ENCODE measurements at regions not wholly inside any gene's neighbourhood (a gene's known extent, or its start where the extent isn't known, plus 50 kb on each side); places are given as distances from the start of the nearest gene placed in this dataset.
"Not testable (repeated sequence)": the region's sequence is repeated elsewhere in the genome, so short reads cannot be mapped to it uniquely, and the experiment has no call there.

DNA sequence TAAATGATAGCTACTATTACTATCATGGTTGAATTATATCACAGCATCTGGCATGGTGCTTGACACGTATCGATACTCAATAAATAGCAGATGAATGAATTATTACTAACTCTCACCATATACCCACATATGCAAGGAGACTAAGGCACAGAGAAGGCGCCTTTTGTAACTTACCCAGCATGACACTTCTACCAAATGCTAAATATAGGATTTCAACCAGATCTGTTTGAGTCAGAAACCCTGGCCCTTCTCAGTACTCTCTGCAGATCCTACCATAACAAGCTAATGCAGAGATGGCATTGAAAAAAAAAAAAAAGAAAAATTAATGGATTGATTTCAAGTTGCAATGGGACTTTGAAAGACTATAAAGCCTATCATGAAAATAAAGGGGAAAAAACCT, 219.5 kb downstream of the DHX15 start:
- Histone ChIP-seq H3K4me3 (no peak overlapping the region), H3K4me1 (no peaks in the 10 kb centered on the region), H3K9me3 (no peaks in the 10 kb centered on the region), H3K4me2 (no peak overlapping the region), H3K27ac (no peak overlapping the region)
- DNase-seq (ENCODE audit: low read depth in 1 of 2, low spot score in 1 of 2), result no peak
- no peak for FAIRE-seq
- POLR2A ChIA-PET, result no interaction called here
- TF ChIP-seq KDM5A (IDR thresholded peaks at IDR 0.05), result no peak
- no peak for TF ChIP-seq POLR2A (IDR thresholded peaks at IDR 0.05; ENCODE audit: low read length)
- no peak for TF ChIP-seq SMC3 (IDR thresholded peaks at IDR 0.05)
- TF ChIP-seq, protein P1, sequence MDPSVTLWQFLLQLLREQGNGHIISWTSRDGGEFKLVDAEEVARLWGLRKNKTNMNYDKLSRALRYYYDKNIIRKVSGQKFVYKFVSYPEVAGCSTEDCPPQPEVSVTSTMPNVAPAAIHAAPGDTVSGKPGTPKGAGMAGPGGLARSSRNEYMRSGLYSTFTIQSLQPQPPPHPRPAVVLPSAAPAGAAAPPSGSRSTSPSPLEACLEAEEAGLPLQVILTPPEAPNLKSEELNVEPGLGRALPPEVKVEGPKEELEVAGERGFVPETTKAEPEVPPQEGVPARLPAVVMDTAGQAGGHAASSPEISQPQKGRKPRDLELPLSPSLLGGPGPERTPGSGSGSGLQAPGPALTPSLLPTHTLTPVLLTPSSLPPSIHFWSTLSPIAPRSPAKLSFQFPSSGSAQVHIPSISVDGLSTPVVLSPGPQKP (IDR thresholded peaks at IDR 0.05; ENCODE audit: low read depth, low read length), result no peak
- ATAC-seq, result no peak
- CTCF ChIA-PET, result no interaction called here
- 42% methylated on average over 3 of the region's 3 CpGs for WGBS (ENCODE audit: missing lambda C conversion rate)

DNA sequence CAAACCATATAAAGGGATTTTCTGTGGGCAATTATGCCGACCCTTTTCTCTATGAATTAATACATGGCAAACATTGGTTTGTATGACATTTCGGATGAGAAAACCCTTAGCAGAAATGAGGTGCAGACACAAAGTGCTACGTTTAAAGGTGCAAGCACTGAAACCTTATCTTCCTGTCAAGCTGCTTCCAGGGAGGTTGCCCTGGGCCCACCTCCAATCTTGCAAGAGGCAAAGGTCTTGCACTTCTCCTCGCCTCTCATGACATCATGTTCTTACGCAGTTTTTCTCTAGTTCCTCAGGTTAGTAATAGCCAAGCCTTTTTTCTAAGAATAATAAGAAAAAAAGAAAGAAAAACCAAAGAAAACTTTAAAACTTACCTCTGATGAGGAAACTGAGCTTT, 220.1 kb downstream of the DHX15 start:
- no peak for TF ChIP-seq ZNF302 (CRISPR knock-in tag; IDR thresholded peaks at IDR 0.05)
- no peak for FAIRE-seq
- Histone ChIP-seq H3K9me3 (no peaks in the 10 kb centered on the region), H3K4me3 (no peak overlapping the region), H3K4me1 (no peaks in the 10 kb centered on the region), H3K4me2 (no peak overlapping the region), H3K27ac (no peak overlapping the region)
- DNase-seq (ENCODE audit: low read depth in 1 of 2, low spot score in 1 of 2), result no peak
- CTCF ChIA-PET, result no interaction called here
- 21% methylated on average over 5 of the region's 5 CpGs for WGBS (ENCODE audit: missing lambda C conversion rate)
- POLR2A ChIA-PET, result no interaction called here
- ATAC-seq, result no peak

DNA sequence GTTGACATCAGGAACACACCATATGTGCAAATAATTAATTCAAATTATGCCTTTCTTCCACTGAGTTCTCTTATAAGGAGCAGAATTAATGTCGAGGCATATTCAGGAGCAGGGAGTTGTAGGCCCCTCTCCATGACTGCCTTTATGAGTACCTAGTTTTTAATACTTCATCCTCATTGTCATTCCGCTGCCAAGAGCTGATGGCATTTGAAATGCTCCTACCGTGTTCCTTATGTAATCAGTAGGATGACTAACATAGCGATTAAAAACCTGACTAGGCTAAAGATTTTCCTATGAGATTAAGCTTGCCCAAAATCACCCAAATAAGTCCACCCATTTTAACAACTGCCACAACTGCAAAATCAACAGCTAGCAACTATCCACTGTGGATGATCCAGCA, 220.6 kb downstream of the DHX15 start:
- CTCF ChIA-PET, result no interaction called here
- POLR2A ChIA-PET, result no interaction called here
- ATAC-seq, result no peak

DNA sequence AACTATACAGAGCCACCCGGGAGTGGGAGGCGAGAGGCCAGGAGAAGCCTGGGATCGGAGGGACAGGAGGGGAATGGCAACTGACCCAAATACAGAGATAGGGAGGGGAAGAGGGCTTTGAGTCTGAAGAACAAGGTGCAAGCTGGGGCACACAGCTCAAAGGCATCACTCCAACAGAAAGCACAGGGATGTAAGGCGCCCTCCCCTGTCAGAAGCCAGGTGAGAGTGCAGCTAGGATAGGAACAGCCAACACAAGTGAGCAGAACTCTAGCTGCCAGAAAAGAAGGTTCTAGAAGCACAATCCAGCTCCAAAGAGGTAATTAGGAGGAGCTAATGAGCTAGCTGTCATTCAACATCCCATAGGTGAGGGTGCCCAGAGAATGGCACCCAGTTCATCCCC, 232.2 kb downstream of the DHX15 start:
- Histone ChIP-seq H3K9me3 (no peaks in the 10 kb centered on the region), H3K4me2 (no peak overlapping the region), H3K27ac (no peak overlapping the region), H3K4me1 (no peaks in the 10 kb centered on the region), H3K4me3 (no peak overlapping the region)
- CTCF ChIA-PET, result no interaction called here
- TF ChIP-seq FOSL2 (IDR thresholded peaks at IDR 0.05) (no peak), FOSL2 (CRISPR knock-in tag; IDR thresholded peaks at IDR 0.05) (no peak), MAZ (IDR thresholded peaks at IDR 0.05; ENCODE audit: borderline replicate concordance, low read depth, low read length) (no peak)
- TF ChIP-seq, protein P2, sequence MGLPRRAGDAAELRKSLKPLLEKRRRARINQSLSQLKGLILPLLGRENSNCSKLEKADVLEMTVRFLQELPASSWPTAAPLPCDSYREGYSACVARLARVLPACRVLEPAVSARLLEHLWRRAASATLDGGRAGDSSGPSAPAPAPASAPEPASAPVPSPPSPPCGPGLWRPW (IDR thresholded peaks at IDR 0.05), result no peak
- POLR2A ChIA-PET, result no interaction called here
- FAIRE-seq (no peak), DNase-seq (ENCODE audit: low read depth in 1 of 2, low spot score in 1 of 2) (no peak), ATAC-seq (no peak)
- 34% methylated on average over 4 of the region's 4 CpGs for WGBS (ENCODE audit: missing lambda C conversion rate)

More for the DNA sequence above, 220.6 kb downstream of the DHX15 start:
- WGBS (ENCODE audit: missing lambda C conversion rate), result 20% methylated on average over 4 of the region's 4 CpGs
- no peak for FAIRE-seq
- H3K4me2 ChIP-seq, result no peak overlapping the region
- H3K9me3 ChIP-seq, result no peaks in the 10 kb centered on the region
- no peak for DNase-seq (ENCODE audit: low read depth in 1 of 2, low spot score in 1 of 2)
- no peak overlapping the region for H3K27ac ChIP-seq
- no peak overlapping the region for H3K4me3 ChIP-seq
- H3K4me1 ChIP-seq, result no peaks in the 10 kb centered on the region
- TF ChIP-seq POLR2AphosphoS2 (conservative IDR thresholded peaks at IDR 0.05; ENCODE audit: low read length) (no peak), CHD2 (IDR thresholded peaks at IDR 0.05; ENCODE audit: low read length, partially characterized antibody) (no peak), SREBF2 (IDR thresholded peaks at IDR 0.05) (no peak), HEYL (CRISPR knock-in tag; IDR thresholded peaks at IDR 0.05) (no peak), FOSL2 (IDR thresholded peaks at IDR 0.05) (no peak), FOSL2 (CRISPR knock-in tag; IDR thresholded peaks at IDR 0.05) (no peak), KDM5A (IDR thresholded peaks at IDR 0.05) (no peak), SMC3 (IDR thresholded peaks at IDR 0.05) (no peak), NPAS2 (CRISPR knock-in tag; IDR thresholded peaks at IDR 0.05; ENCODE audit: borderline replicate concordance) (no peak), ZSCAN20 (CRISPR knock-in tag; IDR thresholded peaks at IDR 0.05) (no peak), TP53 (CRISPR knock-in tag; IDR thresholded peaks at IDR 0.05) (no peak)
- TF ChIP-seq, protein P3, sequence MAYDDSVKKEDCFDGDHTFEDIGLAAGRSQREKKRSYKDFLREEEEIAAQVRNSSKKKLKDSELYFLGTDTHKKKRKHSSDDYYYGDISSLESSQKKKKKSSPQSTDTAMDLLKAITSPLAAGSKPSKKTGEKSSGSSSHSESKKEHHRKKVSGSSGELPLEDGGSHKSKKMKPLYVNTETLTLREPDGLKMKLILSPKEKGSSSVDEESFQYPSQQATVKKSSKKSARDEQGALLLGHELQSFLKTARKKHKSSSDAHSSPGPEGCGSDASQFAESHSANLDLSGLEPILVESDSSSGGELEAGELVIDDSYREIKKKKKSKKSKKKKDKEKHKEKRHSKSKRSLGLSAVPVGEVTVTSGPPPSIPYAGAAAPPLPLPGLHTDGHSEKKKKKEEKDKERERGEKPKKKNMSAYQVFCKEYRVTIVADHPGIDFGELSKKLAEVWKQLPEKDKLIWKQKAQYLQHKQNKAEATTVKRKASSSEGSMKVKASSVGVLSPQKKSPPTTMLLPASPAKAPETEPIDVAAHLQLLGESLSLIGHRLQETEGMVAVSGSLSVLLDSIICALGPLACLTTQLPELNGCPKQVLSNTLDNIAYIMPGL (CRISPR knock-in tag; IDR thresholded peaks at IDR 0.05; ENCODE audit: borderline replicate concordance), result no peak
- TF ChIP-seq, protein P4, sequence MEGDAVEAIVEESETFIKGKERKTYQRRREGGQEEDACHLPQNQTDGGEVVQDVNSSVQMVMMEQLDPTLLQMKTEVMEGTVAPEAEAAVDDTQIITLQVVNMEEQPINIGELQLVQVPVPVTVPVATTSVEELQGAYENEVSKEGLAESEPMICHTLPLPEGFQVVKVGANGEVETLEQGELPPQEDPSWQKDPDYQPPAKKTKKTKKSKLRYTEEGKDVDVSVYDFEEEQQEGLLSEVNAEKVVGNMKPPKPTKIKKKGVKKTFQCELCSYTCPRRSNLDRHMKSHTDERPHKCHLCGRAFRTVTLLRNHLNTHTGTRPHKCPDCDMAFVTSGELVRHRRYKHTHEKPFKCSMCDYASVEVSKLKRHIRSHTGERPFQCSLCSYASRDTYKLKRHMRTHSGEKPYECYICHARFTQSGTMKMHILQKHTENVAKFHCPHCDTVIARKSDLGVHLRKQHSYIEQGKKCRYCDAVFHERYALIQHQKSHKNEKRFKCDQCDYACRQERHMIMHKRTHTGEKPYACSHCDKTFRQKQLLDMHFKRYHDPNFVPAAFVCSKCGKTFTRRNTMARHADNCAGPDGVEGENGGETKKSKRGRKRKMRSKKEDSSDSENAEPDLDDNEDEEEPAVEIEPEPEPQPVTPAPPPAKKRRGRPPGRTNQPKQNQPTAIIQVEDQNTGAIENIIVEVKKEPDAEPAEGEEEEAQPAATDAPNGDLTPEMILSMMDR (IDR thresholded peaks at IDR 0.05), result no peak
- TF ChIP-seq, protein P5, sequence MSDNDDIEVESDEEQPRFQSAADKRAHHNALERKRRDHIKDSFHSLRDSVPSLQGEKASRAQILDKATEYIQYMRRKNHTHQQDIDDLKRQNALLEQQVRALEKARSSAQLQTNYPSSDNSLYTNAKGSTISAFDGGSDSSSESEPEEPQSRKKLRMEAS (IDR thresholded peaks at IDR 0.05), result no peak

DNA sequence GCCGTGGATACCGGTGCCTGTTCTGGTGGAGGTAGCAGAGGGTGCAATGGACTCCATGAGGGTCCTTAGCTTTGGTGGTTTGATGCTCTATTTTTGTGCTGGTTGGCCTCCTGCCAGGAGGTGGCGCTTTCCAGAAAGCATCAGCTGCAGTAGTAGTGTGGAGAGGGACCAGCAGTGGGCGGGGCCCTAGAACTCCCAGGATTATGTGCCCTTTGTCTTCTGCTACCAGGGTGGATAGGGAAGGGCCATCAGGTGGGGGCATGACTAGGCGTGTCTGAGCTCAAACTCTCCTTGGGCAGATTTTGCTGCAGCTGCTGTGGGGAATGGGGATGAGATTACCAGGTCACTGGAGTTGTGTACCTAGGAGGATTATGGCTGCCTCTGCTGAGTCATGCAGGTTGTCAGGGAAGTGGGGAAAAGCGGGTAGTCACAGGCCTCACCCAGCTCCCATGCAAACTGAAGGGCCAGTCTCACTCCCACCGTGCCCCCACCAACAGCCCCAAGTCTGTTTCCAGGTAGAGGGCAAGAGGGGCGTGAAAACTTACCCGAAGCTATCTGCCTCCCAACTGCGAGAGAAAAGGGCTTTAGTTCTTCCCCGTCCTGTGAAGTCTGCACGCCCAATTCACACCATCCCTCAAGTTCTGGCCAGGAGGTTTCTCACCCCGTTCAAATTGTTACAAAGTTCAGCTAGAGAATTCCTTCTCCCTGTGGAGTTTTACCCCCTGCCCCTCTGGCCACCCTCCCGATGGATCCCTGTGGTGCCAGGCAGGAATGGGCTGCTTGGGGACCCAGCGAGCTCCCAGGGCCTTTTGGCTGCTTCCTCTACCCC, 235.0 kb downstream of the DHX15 start:
- H3K27ac ChIP-seq; POLR2A ChIA-PET; H3K4me2 ChIP-seq; H3K4me3 ChIP-seq; DNase-seq (ENCODE audit: low read depth in 1 of 2, low spot score in 1 of 2); H3K4me1 ChIP-seq; ATAC-seq; H3K9me3 ChIP-seq; FAIRE-seq: not testable (repeated sequence)
- CTCF ChIA-PET, result interaction anchor here (1.4 kb wide), 1 partner anchor 11 kb away, joined by 3 read pairs; no protein-coding TSS in a partner anchor
- 62% methylated on average over 13 of the region's 15 CpGs for WGBS (ENCODE audit: missing lambda C conversion rate)

Data from A549 (cell line).